CD4-positive, CD25-positive, alpha-beta regulatory T cell (primary cell): ENCODE measurements at regions not wholly inside any gene's neighbourhood (a gene's known extent, or its start where the extent isn't known, plus 50 kb on each side); places are given as distances from the start of the nearest gene placed in this dataset.
"Not testable (repeated sequence)": the region's sequence is repeated elsewhere in the genome, so short reads cannot be mapped to it uniquely, and the experiment has no call there.

ENCODE experiments used
- ATAC-seq, 2 donors: fragments of 150-1000 bp; cut with Tn5 transposase; one replicate each; pipeline ENCODE4 v1.10.0; 2021; ENCODE audit warnings: low read depth in 2 of 2, moderate number of reproducible peaks in 2 of 2, moderate library complexity in 1 of 2
- DNase-seq, 3 donors: peaks; one replicate each; pipeline versions ENCODE4 v3.0.0 to v3.0.0-alpha.2; 2012 to 2022; ENCODE audit warnings: mixed read lengths in 1 of 3
- H3K27ac ChIP-seq: one replicate; pipeline ENCODE4 v1.7.0; 2013; ENCODE audit warnings: mild to moderate bottlenecking, low read length; ENCODE audit not compliant: insufficient read depth, poor library complexity, severe bottlenecking
- H3K27me3 ChIP-seq: one replicate; pipeline ENCODE4 v1.7.0; 2013; ENCODE audit warnings: low read length; ENCODE audit not compliant: control insufficient read depth, insufficient read depth
- H3K36me3 ChIP-seq: one replicate; pipeline ENCODE4 v1.7.0; 2013; ENCODE audit warnings: mild to moderate bottlenecking, low read length, moderate library complexity; ENCODE audit not compliant: control insufficient read depth, insufficient read depth
- H3K4me1 ChIP-seq: 2 replicates; pipeline ENCODE4 v1.7.0; 2013; ENCODE audit warnings: mild to moderate bottlenecking, low read length; ENCODE audit not compliant: insufficient read depth, control insufficient read depth, poor library complexity, severe bottlenecking
- H3K4me3 ChIP-seq: one replicate; pipeline ENCODE4 v1.7.0; 2013; ENCODE audit warnings: low read depth, mild to moderate bottlenecking, low read length, moderate library complexity
- H3K9me3 ChIP-seq, 2 experiments: 1 replicate in 1 of 2; 2 replicates in 1 of 2; pipeline ENCODE4 v1.7.0; 2013; ENCODE audit warnings: low read length in 2 of 2, mild to moderate bottlenecking in 1 of 2, moderate library complexity in 1 of 2; ENCODE audit not compliant: control insufficient read depth in 2 of 2
- H3K27ac Mint-ChIP-seq, 3 donors: one replicate each; pipeline ENCODE4 v1.8.0; 2020 to 2022; ENCODE audit warnings: mild to moderate bottlenecking in 3 of 3, mixed read lengths in 3 of 3, moderate library complexity in 2 of 3
- H3K27me3 Mint-ChIP-seq: one replicate; pipeline ENCODE4 v1.8.0; 2022; ENCODE audit warnings: mild to moderate bottlenecking, mixed read lengths
- H3K36me3 Mint-ChIP-seq: one replicate; pipeline ENCODE4 v1.8.0; 2020; ENCODE audit warnings: mixed read lengths
- H3K4me1 Mint-ChIP-seq, 4 donors: one replicate each; pipeline ENCODE4 v1.8.0; 2020 to 2022; ENCODE audit warnings: mixed read lengths in 4 of 4, mild to moderate bottlenecking in 1 of 4
- H3K4me3 Mint-ChIP-seq, 4 donors: one replicate each; pipeline ENCODE4 v1.8.0; 2020 to 2022; ENCODE audit warnings: mild to moderate bottlenecking in 4 of 4, mixed read lengths in 4 of 4, moderate library complexity in 3 of 4
- H3K9me3 Mint-ChIP-seq, 7 donors: one replicate each; pipeline ENCODE4 v1.8.0; 2020 to 2022; ENCODE audit warnings: mixed read lengths in 7 of 7, mild to moderate bottlenecking in 3 of 7, moderate library complexity in 2 of 7

DNA sequence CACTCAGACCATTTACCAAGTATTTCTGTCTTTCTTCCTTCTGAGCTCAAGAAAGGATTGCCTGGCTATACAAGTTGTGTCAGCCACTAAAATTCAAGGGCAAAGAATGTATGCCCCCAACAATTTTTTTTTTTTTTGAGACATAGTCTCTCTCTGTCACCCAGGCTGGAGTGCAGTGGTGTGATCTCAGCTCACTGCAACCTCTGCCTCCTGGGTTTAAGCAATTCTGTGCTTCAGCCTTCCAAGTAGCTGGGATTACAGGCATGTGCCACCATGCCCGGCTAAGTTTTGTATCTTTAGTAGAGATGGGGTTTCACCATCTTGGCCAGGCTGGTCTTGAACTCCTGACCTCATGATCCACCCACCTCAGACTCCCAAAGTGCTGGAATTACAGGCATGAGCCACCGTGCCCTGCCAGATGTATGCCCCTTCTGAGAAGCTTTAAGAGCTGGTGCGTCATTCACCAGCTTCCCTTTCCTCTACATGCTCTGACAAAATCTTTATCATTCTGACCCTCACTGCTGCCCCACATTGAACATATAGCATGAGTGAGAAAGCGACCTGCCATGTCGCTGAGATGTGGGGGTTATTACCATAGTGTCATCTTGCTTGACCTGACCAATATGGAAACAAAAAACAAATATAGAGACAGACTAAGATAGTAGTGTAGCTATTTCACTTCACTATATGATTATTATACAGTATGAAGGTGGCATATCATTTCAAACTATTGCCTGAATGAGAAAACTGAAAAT lies 67.9 kb upstream of the NPAS2 start:
- not testable (repeated sequence) for H3K9me3 Mint-ChIP-seq, H3K36me3 ChIP-seq, H3K4me1 ChIP-seq, ATAC-seq, H3K4me1 Mint-ChIP-seq, H3K9me3 ChIP-seq, H3K36me3 Mint-ChIP-seq, H3K27ac Mint-ChIP-seq, H3K27me3 ChIP-seq, H3K27ac ChIP-seq, H3K4me3 ChIP-seq, DNase-seq, H3K4me3 Mint-ChIP-seq
- peaks cover 13% of the 10 kb centered on the region for H3K27me3 Mint-ChIP-seq

DNA sequence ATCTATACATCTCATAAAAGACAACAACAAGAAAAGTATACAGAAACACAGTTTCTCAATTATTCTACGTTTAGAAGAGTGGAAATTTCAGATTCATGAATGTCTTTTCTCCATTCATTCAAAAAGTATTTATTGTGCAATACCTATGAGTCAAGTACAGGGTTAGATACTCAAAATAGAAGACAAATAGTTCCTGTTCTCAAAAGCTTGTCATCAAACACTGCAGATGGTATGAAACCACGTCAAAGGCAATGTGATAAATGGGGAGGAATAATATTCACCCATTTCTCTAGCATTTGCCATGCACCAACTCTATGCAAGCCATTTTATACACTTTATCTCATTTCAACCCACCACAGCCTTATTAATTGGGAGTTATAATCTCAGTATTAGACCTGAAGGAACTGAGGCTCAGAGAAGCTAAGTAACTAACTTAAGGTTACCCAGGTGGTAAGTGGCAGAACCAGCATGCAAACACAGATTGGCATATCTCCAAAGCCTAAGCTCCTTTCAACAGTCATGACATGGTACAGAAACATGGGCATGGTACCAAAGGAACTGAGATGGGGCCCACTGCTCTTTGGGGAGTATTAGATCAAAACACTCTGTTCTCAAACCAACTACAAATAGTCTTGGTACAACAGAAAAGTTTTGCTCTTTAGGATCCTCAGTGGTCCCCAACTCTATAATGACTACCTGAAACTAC lies 67.2 kb upstream of the NPAS2 start:
- H3K9me3 ChIP-seq, result no peaks in the 10 kb centered on the region
- H3K27ac ChIP-seq, result no peak overlapping the region
- H3K9me3 Mint-ChIP-seq, result no peaks in the 10 kb centered on the region
- H3K27me3 Mint-ChIP-seq, result peaks cover 13% of the 10 kb centered on the region
- H3K4me3 Mint-ChIP-seq, result no peak overlapping the region
- no peak overlapping the region for H3K4me3 ChIP-seq
- no peak overlapping the region for H3K27ac Mint-ChIP-seq
- ATAC-seq (no peak), DNase-seq (no peak)
- H3K4me1 Mint-ChIP-seq, result no peaks in the 10 kb centered on the region
- H3K4me1 ChIP-seq, result no peaks in the 10 kb centered on the region
- H3K36me3 ChIP-seq, result no peaks in the 10 kb centered on the region
- no peaks in the 10 kb centered on the region for H3K36me3 Mint-ChIP-seq
- H3K27me3 ChIP-seq, result no peaks in the 10 kb centered on the region

DNA sequence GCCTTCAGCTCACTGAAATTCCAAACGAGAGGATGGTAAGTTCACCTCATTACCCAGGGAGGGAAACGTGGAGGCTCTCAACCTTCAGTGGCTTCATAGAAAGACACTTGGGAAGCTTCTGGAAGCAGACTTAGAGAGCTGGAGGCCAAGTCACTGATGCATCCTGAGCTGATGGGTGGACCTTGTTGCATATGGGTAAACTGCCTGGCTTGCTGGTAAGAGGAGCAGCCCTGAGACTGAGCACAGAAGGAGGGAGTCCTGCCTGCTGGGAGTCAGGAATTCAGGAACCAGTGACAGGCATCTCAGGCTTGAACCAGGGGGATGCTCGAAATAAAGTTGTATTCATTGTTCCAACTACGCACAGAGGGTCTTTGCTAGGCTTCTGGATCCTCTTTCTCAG lies 66.5 kb upstream of the NPAS2 start:
- H3K27me3 ChIP-seq, result no peaks in the 10 kb centered on the region
- Mint-ChIP-seq H3K4me1 (no peaks in the 10 kb centered on the region), H3K36me3 (no peaks in the 10 kb centered on the region), H3K27ac (no peak overlapping the region), H3K4me3 (no peak overlapping the region), H3K27me3 (peaks cover 13% of the 10 kb centered on the region), H3K9me3 (no peaks in the 10 kb centered on the region)
- H3K27ac ChIP-seq, result no peak overlapping the region
- no peaks in the 10 kb centered on the region for H3K4me1 ChIP-seq
- no peaks in the 10 kb centered on the region for H3K36me3 ChIP-seq
- H3K9me3 ChIP-seq, result no peaks in the 10 kb centered on the region
- no peak overlapping the region for H3K4me3 ChIP-seq
- no peak for ATAC-seq
- DNase-seq, result no peak

DNA sequence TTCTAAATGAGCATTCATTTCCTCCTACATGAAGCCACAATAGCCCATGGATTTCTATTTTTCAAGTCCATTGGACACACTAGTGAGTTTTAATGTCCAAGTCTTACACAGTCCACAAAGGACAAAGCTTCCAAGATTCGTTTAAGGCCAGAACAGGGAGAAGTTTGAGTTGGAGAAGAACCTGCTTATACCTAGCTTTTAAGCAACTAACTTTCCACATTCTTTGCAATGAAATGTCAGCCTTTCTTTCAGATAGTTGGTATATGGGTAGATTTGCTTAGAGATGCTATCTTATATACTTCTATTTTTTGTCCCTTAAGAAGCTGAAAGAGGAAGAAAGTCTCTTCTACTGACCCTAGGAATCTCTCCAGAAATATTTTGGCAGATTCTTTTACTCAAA lies 66.1 kb upstream of the NPAS2 start:
- no peak for DNase-seq
- Mint-ChIP-seq H3K27ac (no peak overlapping the region), H3K36me3 (no peaks in the 10 kb centered on the region), H3K27me3 (peaks cover 13% of the 10 kb centered on the region), H3K4me1 (no peaks in the 10 kb centered on the region), H3K4me3 (no peak overlapping the region), H3K9me3 (no peaks in the 10 kb centered on the region)
- H3K4me3 ChIP-seq, result no peak overlapping the region
- H3K27ac ChIP-seq, result no peak overlapping the region
- no peaks in the 10 kb centered on the region for H3K27me3 ChIP-seq
- ATAC-seq, result no peak
- H3K9me3 ChIP-seq, result no peaks in the 10 kb centered on the region
- H3K36me3 ChIP-seq, result no peaks in the 10 kb centered on the region
- H3K4me1 ChIP-seq, result no peaks in the 10 kb centered on the region

GRCh38 chr2:100754951-100755350 lies 65.0 kb upstream of the NPAS2 start:
- H3K4me3 ChIP-seq, result no peak overlapping the region
- peaks cover 13% of the 10 kb centered on the region for H3K27me3 Mint-ChIP-seq
- no peaks in the 10 kb centered on the region for H3K9me3 Mint-ChIP-seq
- H3K36me3 Mint-ChIP-seq, result no peaks in the 10 kb centered on the region
- H3K4me1 ChIP-seq, result no peaks in the 10 kb centered on the region
- H3K27ac Mint-ChIP-seq, result no peak overlapping the region
- no peak overlapping the region for H3K4me3 Mint-ChIP-seq
- no peaks in the 10 kb centered on the region for H3K36me3 ChIP-seq
- no peak overlapping the region for H3K27ac ChIP-seq
- no peaks in the 10 kb centered on the region for H3K4me1 Mint-ChIP-seq
- no peaks in the 10 kb centered on the region for H3K27me3 ChIP-seq
- ATAC-seq (no peak), DNase-seq (no peak)
- no peaks in the 10 kb centered on the region for H3K9me3 ChIP-seq

- no peak for DNase-seq
- H3K27ac Mint-ChIP-seq, result no peak overlapping the region
- H3K9me3 Mint-ChIP-seq, result no peaks in the 10 kb centered on the region
Measured at GRCh38 chr2:100755441-100755840, 64.5 kb upstream of the NPAS2 start.

DNA sequence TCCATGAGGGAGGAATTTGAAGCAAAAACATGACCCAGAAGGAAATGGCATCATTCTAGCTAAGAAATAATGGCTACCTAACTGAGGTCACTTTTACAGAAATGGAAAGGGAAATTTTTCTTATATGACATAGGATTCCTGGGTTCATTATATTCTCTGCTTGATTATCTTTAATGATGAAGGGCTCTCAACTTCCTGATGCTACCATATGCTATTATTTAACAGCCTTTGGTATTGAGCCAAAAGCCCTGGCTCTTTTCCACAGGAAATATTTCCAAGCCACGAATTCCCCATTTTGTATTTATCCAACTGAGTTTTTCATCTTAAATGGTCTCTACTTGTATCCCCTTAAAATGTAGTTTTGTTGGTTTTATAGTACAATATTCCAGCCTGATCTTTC lies 63.2 kb upstream of the NPAS2 start:
- Histone ChIP-seq H3K4me3 (no peak overlapping the region), H3K9me3 (no peaks in the 10 kb centered on the region), H3K27ac (no peak overlapping the region), H3K36me3 (no peaks in the 10 kb centered on the region), H3K27me3 (no peaks in the 10 kb centered on the region), H3K4me1 (no peaks in the 10 kb centered on the region)
- Mint-ChIP-seq H3K36me3 (no peaks in the 10 kb centered on the region), H3K27ac (no peak overlapping the region), H3K9me3 (no peaks in the 10 kb centered on the region), H3K4me3 (no peak overlapping the region), H3K4me1 (no peaks in the 10 kb centered on the region), H3K27me3 (peaks cover 4% of the 10 kb centered on the region)
- ATAC-seq (no peak), DNase-seq (no peak)

More at GRCh38 chr2:100755441-100755840, 64.5 kb upstream of the NPAS2 start:
- Mint-ChIP-seq H3K4me1 (no peaks in the 10 kb centered on the region), H3K27me3 (peaks cover 8% of the 10 kb centered on the region), H3K4me3 (no peak overlapping the region), H3K36me3 (no peaks in the 10 kb centered on the region)
- ATAC-seq, result no peak
- no peaks in the 10 kb centered on the region for H3K27me3 ChIP-seq
- no peaks in the 10 kb centered on the region for H3K9me3 ChIP-seq
- no peaks in the 10 kb centered on the region for H3K4me1 ChIP-seq
- no peak overlapping the region for H3K27ac ChIP-seq
- H3K4me3 ChIP-seq, result no peak overlapping the region
- no peaks in the 10 kb centered on the region for H3K36me3 ChIP-seq
